Kasumi-1 (cell line): ENCODE measurements at regions not wholly inside any gene's neighbourhood (a gene's known extent, or its start where the extent isn't known, plus 50 kb on each side); places are given as distances from the start of the nearest gene placed in this dataset.
"Not testable (repeated sequence)": the region's sequence is repeated elsewhere in the genome, so short reads cannot be mapped to it uniquely, and the experiment has no call there.

Experiments used
- DNase-seq, 2 experiments: peaks; one replicate each; lab custom pipeline; 2025; lab: John Stamatoyannopoulos, UW

GRCh38 chr2:183532514-183532913 is 408.3 kb downstream of the NUP35 start:
- DNase-seq: no peak

- DNase-seq: no peak
Observed at GRCh38 chr2:183533021-183533420, 408.8 kb downstream of the NUP35 start.

GRCh38 chr2:183536290-183536689 is 412.0 kb downstream of the NUP35 start:
- DNase-seq: no peak

- no peak for DNase-seq
Observed at GRCh38 chr2:183536714-183537113, 412.5 kb downstream of the NUP35 start.

- DNase-seq: no peak
Observed at GRCh38 chr2:183541766-183542165, 417.5 kb downstream of the NUP35 start.

- DNase-seq: no peak
Observed at GRCh38 chr2:183542606-183543005, 418.4 kb downstream of the NUP35 start.

- DNase-seq: no peak
Observed at GRCh38 chr2:183543222-183543621, 419.0 kb downstream of the NUP35 start.

GRCh38 chr2:183543731-183544130 is 419.5 kb downstream of the NUP35 start:
- no peak for DNase-seq

- not testable (repeated sequence) for DNase-seq
Observed at GRCh38 chr2:183546560-183547350, 422.5 kb downstream of the NUP35 start.

- DNase-seq: no peak
Observed at GRCh38 chr2:183552716-183553115, 428.5 kb downstream of the NUP35 start.

GRCh38 chr2:183564726-183565125 is 440.5 kb downstream of the NUP35 start:
- no peak for DNase-seq

- no peak for DNase-seq
Observed at GRCh38 chr2:183575481-183575880, 451.2 kb downstream of the NUP35 start.

- no peak for DNase-seq
Observed at GRCh38 chr2:183579686-183580085, 455.4 kb downstream of the NUP35 start.

- no peak for DNase-seq
Observed at GRCh38 chr2:183592271-183592670, 468.0 kb downstream of the NUP35 start.

GRCh38 chr2:183594150-183594549 is 469.9 kb downstream of the NUP35 start:
- DNase-seq: no peak

GRCh38 chr2:183597841-183598240 is 473.6 kb downstream of the NUP35 start:
- DNase-seq: no peak

GRCh38 chr2:183604065-183604464 is 479.8 kb downstream of the NUP35 start:
- DNase-seq: no peak

- DNase-seq: no peak
Observed at GRCh38 chr2:183605440-183605839, 481.2 kb downstream of the NUP35 start.

- no peak for DNase-seq
Observed at GRCh38 chr2:183606022-183606717, 481.9 kb downstream of the NUP35 start.

- DNase-seq: no peak
Observed at GRCh38 chr2:183606718-183607085, 482.5 kb downstream of the NUP35 start.

- DNase-seq: no peak
Observed at GRCh38 chr2:183607995-183608394, 483.8 kb downstream of the NUP35 start.

- no peak for DNase-seq
Observed at GRCh38 chr2:183608747-183609146, 484.5 kb downstream of the NUP35 start.

- DNase-seq: no peak
Observed at GRCh38 chr2:183610724-183611123, 486.5 kb downstream of the NUP35 start.
